ENCODE measurements at regions not wholly inside any gene's neighbourhood (a gene's known extent, or its start where the extent isn't known, plus 50 kb on each side); places are given as distances from the start of the nearest gene placed in this dataset.

GRCh38 chr4:108219998-108220397 lies 51.3 kb upstream of the LEF1 start:
- Histone ChIP-seq H4K20me1 (no peaks in the 10 kb centered on the region), H3K27ac (no peak overlapping the region), H3K4me2 (no peak overlapping the region), H3K9ac (no peak overlapping the region), H3K36me3 (0 out of 2 replicates have a peak, but pooled peaks cover 7% of the 10 kb centered on the region), H3K9me3 (no peaks in the 10 kb centered on the region; the same call in 1 of the 2 replicates), H3K27me3 (no peaks in the 10 kb centered on the region), H3K4me1 (no peaks in the 10 kb centered on the region), H3K4me3 (no peak overlapping the region)
- TF ChIP-seq Cebpa-rat (IDR thresholded peaks at IDR 0.05) = no peak
